ENCODE measurements at regions not wholly inside any gene's neighbourhood (a gene's known extent, or its start where the extent isn't known, plus 50 kb on each side); places are given as distances from the start of the nearest gene placed in this dataset.
A peak's percentile ranks its signal among the peaks of the same experiment; 100 is the strongest.

DNA sequence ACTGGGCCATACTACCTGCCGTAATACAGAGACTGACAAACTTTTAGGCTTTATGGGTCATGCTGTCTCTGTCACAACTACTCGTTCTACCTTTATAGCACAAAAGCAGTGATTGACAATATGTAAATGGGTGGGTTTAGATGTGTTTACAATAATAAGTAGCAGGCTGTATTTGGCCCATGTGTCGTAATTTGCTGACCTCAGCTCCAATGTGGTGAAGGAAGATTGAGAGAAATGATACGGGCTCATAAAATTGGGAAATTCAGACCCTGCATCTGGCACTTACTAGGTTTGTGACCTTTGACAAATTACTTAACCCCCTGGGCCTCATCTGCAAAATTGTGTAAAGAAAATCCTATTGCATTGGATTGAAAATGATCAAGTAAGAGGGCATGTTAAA is 150.8 kb upstream of the NPSR1 start:
- BruUV-seq (replicated peaks), result no TSS peak

DNA sequence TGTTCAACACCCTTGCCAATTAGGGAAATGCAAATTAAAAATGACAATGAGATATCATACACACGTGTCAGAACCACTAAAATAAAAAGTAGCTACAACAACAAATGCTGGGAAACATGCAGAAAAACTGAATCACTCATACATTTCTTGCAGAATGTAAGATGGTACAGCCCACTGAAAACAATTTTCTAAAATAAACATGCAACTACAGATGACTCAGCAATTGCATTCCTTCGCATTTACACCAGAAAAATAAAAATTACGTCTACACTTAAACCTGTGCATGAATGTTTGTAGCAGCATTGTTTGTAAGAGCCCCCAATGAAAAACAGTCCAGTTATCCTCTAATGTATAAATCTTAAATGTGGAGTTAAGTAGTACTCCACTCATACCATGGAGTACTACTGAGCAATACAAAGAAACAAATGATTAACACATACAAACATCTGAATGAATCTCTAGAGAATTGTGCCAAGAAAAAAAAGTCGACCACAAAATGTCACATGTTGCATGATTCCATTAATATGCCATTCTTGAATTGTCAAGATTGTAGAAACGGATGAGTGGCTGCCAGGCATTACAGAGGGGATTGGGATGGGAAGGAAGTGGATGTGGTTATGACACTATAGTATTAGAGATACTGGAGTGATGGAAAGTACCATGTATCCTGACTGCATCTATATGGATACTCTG is 134.6 kb upstream of the NPSR1 start:
- Histone ChIP-seq H3K27me3 (ENCODE audit: low read length) (no peaks in the 10 kb centered on the region), H3F3A (ENCODE audit: low read length, unreplicated experiment) (no peaks in the 10 kb centered on the region), H3K9me2 (replicated peaks; ENCODE audit: low read length) (no peaks in the 10 kb centered on the region), H3K79me2 (ENCODE audit: low read length) (no peaks in the 10 kb centered on the region), H3K4me3 (ENCODE audit: low read length) (no peak overlapping the region), H2AFZ (ENCODE audit: low read length) (no peak overlapping the region), H4K20me1 (ENCODE audit: low read length) (no peaks in the 10 kb centered on the region), H3K36me3 (ENCODE audit: low read depth, low read length) (no peaks in the 10 kb centered on the region), H3K9ac (ENCODE audit: low read length) (no peak overlapping the region), H3K27ac (ENCODE audit: low read length) (no peak overlapping the region), H3K4me2 (ENCODE audit: low read length) (no peak overlapping the region), H3K4me1 (ENCODE audit: insufficient read depth, low read length) (no peaks in the 10 kb centered on the region), H3K9me3 (ENCODE audit: low read length) (no peaks in the 10 kb centered on the region)
- no TSS peak for BruUV-seq (replicated peaks)
- ChIA-PET CTCF (no interaction called here), POLR2A (ENCODE audit: unreplicated experiment) (no interaction called here)
- ATAC-seq, result no peak
- DNase-seq, result peak; percentile 6
- TF ChIP-seq, protein P1, sequence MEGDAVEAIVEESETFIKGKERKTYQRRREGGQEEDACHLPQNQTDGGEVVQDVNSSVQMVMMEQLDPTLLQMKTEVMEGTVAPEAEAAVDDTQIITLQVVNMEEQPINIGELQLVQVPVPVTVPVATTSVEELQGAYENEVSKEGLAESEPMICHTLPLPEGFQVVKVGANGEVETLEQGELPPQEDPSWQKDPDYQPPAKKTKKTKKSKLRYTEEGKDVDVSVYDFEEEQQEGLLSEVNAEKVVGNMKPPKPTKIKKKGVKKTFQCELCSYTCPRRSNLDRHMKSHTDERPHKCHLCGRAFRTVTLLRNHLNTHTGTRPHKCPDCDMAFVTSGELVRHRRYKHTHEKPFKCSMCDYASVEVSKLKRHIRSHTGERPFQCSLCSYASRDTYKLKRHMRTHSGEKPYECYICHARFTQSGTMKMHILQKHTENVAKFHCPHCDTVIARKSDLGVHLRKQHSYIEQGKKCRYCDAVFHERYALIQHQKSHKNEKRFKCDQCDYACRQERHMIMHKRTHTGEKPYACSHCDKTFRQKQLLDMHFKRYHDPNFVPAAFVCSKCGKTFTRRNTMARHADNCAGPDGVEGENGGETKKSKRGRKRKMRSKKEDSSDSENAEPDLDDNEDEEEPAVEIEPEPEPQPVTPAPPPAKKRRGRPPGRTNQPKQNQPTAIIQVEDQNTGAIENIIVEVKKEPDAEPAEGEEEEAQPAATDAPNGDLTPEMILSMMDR (conservative IDR thresholded peaks at IDR 0.05; ENCODE audit: low read depth, low read length), result no peak
- TF ChIP-seq EZH2phosphoT487 (IDR thresholded peaks at IDR 0.05; ENCODE audit: borderline replicate concordance, low read length) (no peak), EZH2 (IDR thresholded peaks at IDR 0.05; ENCODE audit: low read length, unreplicated experiment) (no peak)
- intact Hi-C loops (cut with micrococcal nuclease), result no loop called here

More for the DNA sequence above, 150.8 kb upstream of the NPSR1 start:
- ChIA-PET POLR2A (ENCODE audit: unreplicated experiment) (no interaction called here), CTCF (no interaction called here)
- no peak for ATAC-seq
- no peaks in the 10 kb centered on the region for H3K79me2 ChIP-seq (ENCODE audit: low read length)
- no peak overlapping the region for H3K9ac ChIP-seq (ENCODE audit: low read length)
- no peaks in the 10 kb centered on the region for H4K20me1 ChIP-seq (ENCODE audit: low read length)
- H3K27me3 ChIP-seq (ENCODE audit: low read length), result no peaks in the 10 kb centered on the region
- TF ChIP-seq EZH2 (IDR thresholded peaks at IDR 0.05; ENCODE audit: low read length, unreplicated experiment), result no peak
- no peak for TF ChIP-seq EZH2phosphoT487 (IDR thresholded peaks at IDR 0.05; ENCODE audit: borderline replicate concordance, low read length)
- TF ChIP-seq, protein P1 (conservative IDR thresholded peaks at IDR 0.05; ENCODE audit: low read depth, low read length), result no peak
- DNase-seq, result no peak
- no peaks in the 10 kb centered on the region for H3K9me2 ChIP-seq (replicated peaks; ENCODE audit: low read length)
- H2AFZ ChIP-seq (ENCODE audit: low read length), result no peak overlapping the region
- no peaks in the 10 kb centered on the region for H3K36me3 ChIP-seq (ENCODE audit: low read depth, low read length)
- H3K9me3 ChIP-seq (ENCODE audit: low read length), result no peaks in the 10 kb centered on the region
- H3F3A ChIP-seq (ENCODE audit: low read length, unreplicated experiment), result no peaks in the 10 kb centered on the region
- no peak overlapping the region for H3K27ac ChIP-seq (ENCODE audit: low read length)
- H3K4me1 ChIP-seq (ENCODE audit: insufficient read depth, low read length), result no peaks in the 10 kb centered on the region
- intact Hi-C loops (cut with micrococcal nuclease), result no loop called here
- no peak overlapping the region for H3K4me3 ChIP-seq (ENCODE audit: low read length)
- H3K4me2 ChIP-seq (ENCODE audit: low read length), result no peak overlapping the region

DNA sequence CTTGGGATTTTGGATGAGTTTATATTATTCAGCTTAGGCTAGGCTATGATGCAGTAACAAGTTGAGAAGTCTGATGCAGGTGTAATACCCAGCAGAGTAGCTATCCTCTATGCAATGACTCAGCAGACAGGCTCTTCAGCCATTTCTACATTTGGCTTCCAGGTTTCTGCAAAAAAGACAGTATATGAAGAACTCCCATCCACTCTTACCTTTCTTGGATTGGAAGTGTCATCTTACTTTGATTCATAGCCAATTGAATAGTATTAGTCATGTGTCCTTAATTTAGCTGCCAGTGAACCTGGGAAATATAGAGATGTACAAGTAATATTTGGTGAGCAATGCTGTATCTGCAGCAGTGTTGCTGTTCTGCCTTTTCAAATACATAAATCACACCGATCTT is 127.8 kb upstream of the NPSR1 start:
- BruUV-seq (replicated peaks), result no TSS peak
- TF ChIP-seq EZH2 (IDR thresholded peaks at IDR 0.05; ENCODE audit: low read length, unreplicated experiment), result no peak
- no peaks in the 10 kb centered on the region for H3K9me3 ChIP-seq (ENCODE audit: low read length)
- POLR2A ChIA-PET (ENCODE audit: unreplicated experiment), result no interaction called here
- ATAC-seq (no peak), DNase-seq (no peak)
- no peaks in the 10 kb centered on the region for H3K36me3 ChIP-seq (ENCODE audit: low read depth, low read length)
- intact Hi-C loops (cut with micrococcal nuclease), result no loop called here
- no peak overlapping the region for H3K9ac ChIP-seq (ENCODE audit: low read length)
- H3K4me2 ChIP-seq (ENCODE audit: low read length), result no peak overlapping the region
- H4K20me1 ChIP-seq (ENCODE audit: low read length), result no peaks in the 10 kb centered on the region
- H3K27me3 ChIP-seq (ENCODE audit: low read length), result no peaks in the 10 kb centered on the region
- no peaks in the 10 kb centered on the region for H3K79me2 ChIP-seq (ENCODE audit: low read length)
- no peaks in the 10 kb centered on the region for H3K9me2 ChIP-seq (replicated peaks; ENCODE audit: low read length)
- H3F3A ChIP-seq (ENCODE audit: low read length, unreplicated experiment), result no peaks in the 10 kb centered on the region
- CTCF ChIA-PET, result no interaction called here
- no peak overlapping the region for H3K27ac ChIP-seq (ENCODE audit: low read length)
- no peaks in the 10 kb centered on the region for H3K4me1 ChIP-seq (ENCODE audit: insufficient read depth, low read length)
- no peak overlapping the region for H2AFZ ChIP-seq (ENCODE audit: low read length)
- no peak overlapping the region for H3K4me3 ChIP-seq (ENCODE audit: low read length)

Measured in PC-3 (cell line).